Transverse colon (tissue), 4 donors: ENCODE measurements at regions not wholly inside any gene's neighbourhood (a gene's known extent, or its start where the extent isn't known, plus 50 kb on each side); places are given as distances from the start of the nearest gene placed in this dataset.

Experiments used
- DNase-seq: peaks from one replicate; pipeline ENCODE4 v3.0.0-alpha.2; 2019
- H3K27ac ChIP-seq, 4 donors: fragments of 200-600 bp; sonication (generic); 2 replicates each; pipeline ENCODE4 v1.5.1; 2016 to 2018; ENCODE audit warnings: inconsistent platforms in 4 of 4
- H3K27me3 ChIP-seq: fragments of 200-600 bp; sonication (generic); 2 replicates; pipeline ENCODE4 v1.5.1; 2017; ENCODE audit warnings: inconsistent platforms
- H3K36me3 ChIP-seq, 4 donors: fragments of 200-600 bp; sonication (generic); 2 replicates each; pipeline ENCODE4 v1.5.1; 2017 to 2019; ENCODE audit warnings: inconsistent platforms in 4 of 4
- H3K4me1 ChIP-seq, 4 donors: fragments of 200-600 bp; sonication (generic); 2 replicates each; pipeline ENCODE4 v1.5.1; 2017 to 2020; ENCODE audit warnings: inconsistent platforms in 4 of 4
- H3K4me3 ChIP-seq, 4 donors: fragments of 200-600 bp; sonication (generic); 1 replicate in 1 of 4; 2 replicates in 3 of 4; pipeline versions ENCODE4 v1.5.1 to v1.6.1; 2017 to 2019; ENCODE audit warnings: inconsistent platforms in 4 of 4
- H3K9me3 ChIP-seq, 2 donors: fragments of 200-600 bp; sonication (generic); 2 replicates each; pipeline ENCODE4 v1.5.1; 2017 to 2019; ENCODE audit warnings: inconsistent platforms in 2 of 2
- CTCF ChIP-seq, 5 experiments: fragments of 200-600 bp in 3 of 5; fragments of 450-650 bp in 2 of 5; sonication (generic) in 3 of 5; IDR thresholded peaks; 1 replicate in 2 of 5; 2 replicates in 3 of 5; pipeline ENCODE4 v1.5.1; 2016 to 2017; ENCODE audit warnings: antibody characterized with exemption in 5 of 5, inconsistent platforms in 3 of 5, mild to moderate bottlenecking in 2 of 5, moderate library complexity in 1 of 5
- EP300 ChIP-seq: sonication (generic); formaldehyde crosslinking; IDR thresholded peaks from one replicate; pipeline ENCODE4 v1.6.1; 2017; ENCODE audit warnings: antibody characterized with exemption, low read depth
- POLR2A ChIP-seq: fragments of 450-650 bp; IDR thresholded peaks from one replicate; pipeline ENCODE4 v1.6.1; 2016; ENCODE audit warnings: antibody characterized with exemption, mild to moderate bottlenecking, moderate library complexity
- POLR2AphosphoS5 ChIP-seq, 3 donors: sonication (generic); formaldehyde crosslinking; IDR thresholded peaks; one replicate each; pipeline ENCODE4 v1.6.1; 2016; ENCODE audit warnings: antibody characterized with exemption in 3 of 3
- WGBS, 2 donors: methylation state at CpG; one replicate each; pipeline ENCODE4 v1.1.5; 2018; ENCODE audit warnings: low coverage in 1 of 2; 5-methylcytosine and 5-hydroxymethylcytosine counted together
- in situ Hi-C, 4 donors: fragments of 200-750 bp; cut with MboI; loops; one replicate each; pipeline versions ENCODE4 v1.15.0 to v1.15.1; 2017; ENCODE audit warnings: low sequenced_read_pairs in 3 of 4, low pct_ligation_motif_present in 1 of 4, low pct_unique_long_range_greater_than_20kb in 1 of 4
- intact Hi-C: fragments of 100-400 bp; cut with DNase I; formaldehyde crosslinking; loops from one replicate; pipeline ENCODE4 v1.15.1; 2023; ENCODE audit warnings: low total_unique reads

GRCh38 chr13:62003452-62003851 is 587.8 kb upstream of the PCDH20 start:
- Histone ChIP-seq H3K27ac (no peak overlapping the region), H3K9me3 (no peaks in the 10 kb centered on the region), H3K27me3 (no peaks in the 10 kb centered on the region), H3K4me3 (no peak overlapping the region), H3K4me1 (no peaks in the 10 kb centered on the region), H3K36me3 (no peaks in the 10 kb centered on the region)
- 35 to 58% methylated on average over 2 of the region's 2 CpGs for WGBS, 2 donors
- TF ChIP-seq EP300 (no peak), POLR2A (no peak), POLR2AphosphoS5 (IDR thresholded peaks at IDR 0.05) (no peak), CTCF (IDR thresholded peaks at IDR 0.05) (no peak)
- in situ Hi-C loops, result no loop called here
- intact Hi-C loops, result no loop called here
- no peak for DNase-seq

GRCh38 chr13:61994174-61994573 is 578.5 kb upstream of the PCDH20 start:
- no peaks in the 10 kb centered on the region for H3K27me3 ChIP-seq
- H3K36me3 ChIP-seq, result no peaks in the 10 kb centered on the region
- H3K4me1 ChIP-seq, result no peaks in the 10 kb centered on the region
- no peak for TF ChIP-seq EP300
- no peak for TF ChIP-seq CTCF (IDR thresholded peaks at IDR 0.05)
- TF ChIP-seq POLR2AphosphoS5 (IDR thresholded peaks at IDR 0.05), result no peak
- TF ChIP-seq POLR2A, result no peak
- H3K27ac ChIP-seq, result no peak overlapping the region
- no peaks in the 10 kb centered on the region for H3K9me3 ChIP-seq
- intact Hi-C loops (loop anchor here (10.0 kb wide), 1 partner anchor 1509 kb away; no protein-coding TSS in a partner anchor), in situ Hi-C loops (no loop called here)
- no peak for DNase-seq
- 63 to 66% methylated on average over 1 of the region's 1 CpG for WGBS, 2 donors
- no peak overlapping the region for H3K4me3 ChIP-seq

- WGBS, 2 donors, result 79 to 81% methylated on average over 3 of the region's 3 CpGs
- TF ChIP-seq POLR2AphosphoS5 (IDR thresholded peaks at IDR 0.05) (no peak), POLR2A (no peak), EP300 (no peak), CTCF (IDR thresholded peaks at IDR 0.05) (no peak)
- DNase-seq, result no peak
- H3K4me3 ChIP-seq, result no peak overlapping the region
- no peaks in the 10 kb centered on the region for H3K36me3 ChIP-seq
- no peaks in the 10 kb centered on the region for H3K27me3 ChIP-seq
- no peaks in the 10 kb centered on the region for H3K9me3 ChIP-seq
- intact Hi-C loops (loop anchor here (10.0 kb wide), 1 partner anchor 1505 kb away; no protein-coding TSS in a partner anchor), in situ Hi-C loops (no loop called here)
- H3K27ac ChIP-seq, result no peak overlapping the region
- H3K4me1 ChIP-seq, result no peaks in the 10 kb centered on the region
Observed at GRCh38 chr13:61989978-61990377, 574.3 kb upstream of the PCDH20 start.

DNA sequence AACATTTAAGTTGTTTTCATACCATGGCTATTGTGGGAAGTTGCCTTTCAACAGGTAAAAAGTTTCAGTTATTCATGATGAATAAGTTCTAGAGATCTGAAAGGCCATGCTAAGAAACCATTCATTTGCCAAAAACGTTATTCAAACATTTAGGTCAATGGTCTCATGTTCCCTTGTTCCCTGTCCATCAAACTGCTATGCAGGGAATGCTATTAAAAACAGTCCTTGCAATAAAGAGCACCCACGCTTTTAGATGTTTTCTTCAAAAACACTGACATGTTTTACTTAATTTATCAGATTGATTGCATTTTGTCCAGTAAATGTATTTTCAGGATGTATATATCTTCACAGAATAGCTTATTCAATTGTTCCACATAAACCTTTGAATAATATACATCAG is 573.2 kb upstream of the PCDH20 start:
- H3K4me1 ChIP-seq, result no peaks in the 10 kb centered on the region
- H3K36me3 ChIP-seq, result no peaks in the 10 kb centered on the region
- TF ChIP-seq POLR2A (no peak), CTCF (IDR thresholded peaks at IDR 0.05) (no peak), POLR2AphosphoS5 (IDR thresholded peaks at IDR 0.05) (no peak), EP300 (no peak)
- 37 to 44% methylated on average over 2 of the region's 2 CpGs for WGBS, 2 donors
- intact Hi-C loops, result no loop called here
- no peaks in the 10 kb centered on the region for H3K9me3 ChIP-seq
- H3K4me3 ChIP-seq, result no peak overlapping the region
- DNase-seq, result no peak
- H3K27me3 ChIP-seq, result no peaks in the 10 kb centered on the region
- no peak overlapping the region for H3K27ac ChIP-seq
- in situ Hi-C loops, result no loop called here
